H1 (cell line): ENCODE measurements at regions not wholly inside any gene's neighbourhood (a gene's known extent, or its start where the extent isn't known, plus 50 kb on each side); places are given as distances from the start of the nearest gene placed in this dataset.

Experiments
- CTCF ChIA-PET: fragments of 300-600 bp; sonication (Branson Sonifier 250); formaldehyde crosslinking; loops from one replicate; lab custom pipeline; 2021; ENCODE audit not compliant: partially characterized antibody; lab: Charles Lee
- POLR2A ChIA-PET: fragments of 300-600 bp; sonication (Branson Sonifier 250); formaldehyde crosslinking; loops from one replicate; lab custom pipeline; 2021; ENCODE audit warnings: inconsistent platforms; ENCODE audit not compliant: partially characterized antibody; lab: Charles Lee
- DNase-seq, 2 experiments: peaks; one replicate each; pipeline versions ENCODE4 v3.0.0 to v3.0.0-alpha.2; 2010 to 2022; ENCODE audit warnings: low spot score in 2 of 2, low read depth in 1 of 2, mixed read lengths in 1 of 2
- FAIRE-seq: peaks from 2 replicates; lab custom pipeline; 2011; peaks lifted over from hg19 to GRCh38; lab: Jason Lieb, UNC
- H2AFZ ChIP-seq: 2 replicates; pipeline ENCODE4 v1.8.1; 2012; ENCODE audit warnings: low read length, inconsistent platforms
- H2AK5ac ChIP-seq: 2 replicates; pipeline ENCODE4 v1.6.1; 2013; ENCODE audit warnings: low read depth, low read length
- H2BK120ac ChIP-seq: replicated peaks from 2 replicates; pipeline ENCODE3; 2013; ENCODE audit warnings: low read depth, low read length, inconsistent platforms
- H2BK12ac ChIP-seq: 2 replicates; pipeline ENCODE4 v1.6.1; 2013; ENCODE audit warnings: low read depth, low read length
- H2BK15ac ChIP-seq: 2 replicates; pipeline ENCODE4 v1.6.1; 2013; ENCODE audit warnings: low read length
- H2BK20ac ChIP-seq: 2 replicates; pipeline ENCODE4 v1.6.1; 2013; ENCODE audit warnings: low read length
- H2BK5ac ChIP-seq: 2 replicates; pipeline ENCODE4 v1.6.1; 2013; ENCODE audit warnings: low read depth, low read length
- H3K14ac ChIP-seq: 2 replicates; pipeline ENCODE4 v1.6.1; 2013; ENCODE audit warnings: inconsistent platforms; ENCODE audit not compliant: insufficient read length
- H3K18ac ChIP-seq: 2 replicates; pipeline ENCODE4 v1.6.1; 2013; ENCODE audit warnings: low read length; ENCODE audit errors: extremely low read depth
- H3K23ac ChIP-seq: 2 replicates; pipeline ENCODE4 v1.6.1; 2013; ENCODE audit warnings: inconsistent platforms; ENCODE audit not compliant: insufficient read length
- H3K23me2 ChIP-seq: 2 replicates; pipeline ENCODE4 v1.6.1; 2013; ENCODE audit warnings: low read depth, low read length
- H3K27ac ChIP-seq: 2 replicates; pipeline ENCODE4 v1.6.1; 2011; ENCODE audit warnings: low read depth, low read length, inconsistent platforms
- H3K27me3 ChIP-seq, 4 experiments: replicated peaks in 1 of 4; 1 replicate in 1 of 4; 2 replicates in 3 of 4; pipeline versions ENCODE4 v1.6.1 to v1.8.1; 2011 to 2013; ENCODE audit warnings: low read length in 3 of 4, mild to moderate bottlenecking in 3 of 4, inconsistent platforms in 2 of 4, mixed read lengths in 2 of 4, moderate library complexity in 1 of 4; ENCODE audit not compliant: control insufficient read depth in 3 of 4, insufficient read depth in 3 of 4; ENCODE audit errors: extremely low read depth in 1 of 4
- H3K36me3 ChIP-seq, 4 experiments: 2 replicates each; pipeline versions ENCODE4 v1.6.1 to v1.8.1; 2011 to 2013; ENCODE audit warnings: mild to moderate bottlenecking in 4 of 4, low read length in 3 of 4, moderate library complexity in 2 of 4, control low read depth in 1 of 4, inconsistent platforms in 1 of 4; ENCODE audit not compliant: insufficient read depth in 4 of 4, control insufficient read depth in 2 of 4
- H3K4ac ChIP-seq: replicated peaks from 2 replicates; pipeline ENCODE3; 2013; ENCODE audit warnings: low read length, low read depth, mixed read lengths, inconsistent platforms; ENCODE audit not compliant: insufficient read length
- H3K4me1 ChIP-seq, 4 experiments: replicated peaks in 1 of 4; 1 replicate in 1 of 4; 2 replicates in 3 of 4; pipeline versions ENCODE4 v1.6.1 to v1.8.1; 2011 to 2013; ENCODE audit warnings: low read length in 3 of 4, inconsistent platforms in 2 of 4, mixed read lengths in 1 of 4; ENCODE audit not compliant: insufficient read depth in 4 of 4, control insufficient read depth in 3 of 4
- H3K4me2 ChIP-seq, 2 experiments: 2 replicates each; pipeline versions ENCODE4 v1.6.1 to v1.8.1; 2011 to 2013; ENCODE audit warnings: low read depth in 2 of 2, low read length in 2 of 2, control low read depth in 1 of 2, inconsistent platforms in 1 of 2, mild to moderate bottlenecking in 1 of 2; ENCODE audit not compliant: insufficient read depth in 1 of 2
- H3K4me3 ChIP-seq, 4 experiments: fragments of 200-600, 300-600 bp in 1 of 4; sonication (generic), shearing (Covaris generic), sonication (Bioruptor Twin) in 1 of 4; 2 replicates each; pipeline versions ENCODE4 v1.5.1 to v1.8.1; 2011 to 2016; ENCODE audit warnings: low read length in 4 of 4, low read depth in 3 of 4, control low read depth in 2 of 4, inconsistent platforms in 2 of 4, mild to moderate bottlenecking in 2 of 4, mixed read lengths in 1 of 4, moderate library complexity in 1 of 4; ENCODE audit not compliant: insufficient read depth in 2 of 4; ENCODE audit errors: extremely low read depth in 1 of 4
- H3K56ac ChIP-seq: replicated peaks from 2 replicates; pipeline ENCODE3; 2013; ENCODE audit warnings: low read depth, mild to moderate bottlenecking, mixed read lengths, low read length, inconsistent platforms; ENCODE audit not compliant: insufficient read length
- H3K79me1 ChIP-seq: 2 replicates; pipeline ENCODE4 v1.6.1; 2013; ENCODE audit warnings: low read depth, low read length, control low read depth
- H3K79me2 ChIP-seq, 2 experiments: 2 replicates each; pipeline versions ENCODE4 v1.6.1 to v1.8.1; 2012 to 2013; ENCODE audit warnings: low read length in 2 of 2, mild to moderate bottlenecking in 2 of 2, inconsistent platforms in 1 of 2; ENCODE audit not compliant: insufficient read depth in 2 of 2, control insufficient read depth in 1 of 2
- H3K9ac ChIP-seq, 4 experiments: replicated peaks in 1 of 4; 1 replicate in 1 of 4; 2 replicates in 3 of 4; pipeline versions ENCODE4 v1.6.1 to v1.8.1; 2011 to 2013; ENCODE audit warnings: low read depth in 3 of 4, low read length in 3 of 4, control low read depth in 2 of 4, mild to moderate bottlenecking in 2 of 4, moderate library complexity in 2 of 4, inconsistent platforms in 1 of 4; ENCODE audit errors: extremely low read depth in 1 of 4
- H3K9me3 ChIP-seq, 2 experiments: 2 replicates each; pipeline versions ENCODE4 v1.6.1 to v1.8.1; 2012 to 2013; ENCODE audit warnings: mild to moderate bottlenecking in 2 of 2, moderate library complexity in 2 of 2, control low read depth in 1 of 2, inconsistent platforms in 1 of 2, low read depth in 1 of 2, low read length in 1 of 2, mixed read lengths in 1 of 2; ENCODE audit not compliant: insufficient read depth in 2 of 2
- H4K20me1 ChIP-seq, 2 experiments: replicated peaks in 1 of 2; 2 replicates each; pipeline versions ENCODE3 to v1.8.1; 2011 to 2013; ENCODE audit warnings: inconsistent platforms in 2 of 2, low read length in 2 of 2, mild to moderate bottlenecking in 1 of 2; ENCODE audit not compliant: insufficient read depth in 2 of 2, control insufficient read depth in 1 of 2
- H4K5ac ChIP-seq: 2 replicates; pipeline ENCODE4 v1.6.1; 2013; ENCODE audit warnings: low read length, low read depth, mixed read lengths, inconsistent platforms; ENCODE audit not compliant: insufficient read length
- H4K8ac ChIP-seq: 2 replicates; pipeline ENCODE4 v1.8.0; 2013; ENCODE audit warnings: mild to moderate bottlenecking, moderate library complexity, low read length, inconsistent platforms; ENCODE audit not compliant: insufficient read depth; ENCODE audit errors: extremely low read depth
- H4K91ac ChIP-seq: replicated peaks from 2 replicates; pipeline ENCODE3; 2013; ENCODE audit warnings: low read length, mixed read lengths, inconsistent platforms; ENCODE audit not compliant: insufficient read length
- CBX5 ChIP-seq: fragments of 300-800, 300-1000 bp; sonication (generic); IDR thresholded peaks from 2 replicates; pipeline ENCODE4 v1.7.1; 2016; ENCODE audit warnings: antibody characterized with exemption, low read length, low read depth
- CEBPB ChIP-seq: IDR thresholded peaks from 2 replicates; pipeline ENCODE4 v1.6.1; 2012; ENCODE audit warnings: low read depth, low read length
- FOSL1 ChIP-seq: IDR thresholded peaks from 2 replicates; pipeline ENCODE4 v1.6.1; 2011; ENCODE audit warnings: mild to moderate bottlenecking, low read depth, low read length, moderate library complexity; ENCODE audit not compliant: insufficient read depth
- GABPA ChIP-seq: IDR thresholded peaks from 2 replicates; pipeline ENCODE4 v1.6.1; 2011; ENCODE audit warnings: mild to moderate bottlenecking, low read length, moderate library complexity, borderline replicate concordance; ENCODE audit not compliant: insufficient read depth
- KDM5A ChIP-seq: fragments of 200-600 bp; IDR thresholded peaks from 2 replicates; pipeline ENCODE4 v1.7.1; 2012; ENCODE audit warnings: mild to moderate bottlenecking, low read length, inconsistent platforms, mixed read lengths
- MAX ChIP-seq: IDR thresholded peaks from 2 replicates; pipeline ENCODE4 v1.6.1; 2012; ENCODE audit warnings: inconsistent platforms
- NRF1 ChIP-seq: IDR thresholded peaks from 2 replicates; pipeline ENCODE4 v1.6.1; 2011; ENCODE audit warnings: mild to moderate bottlenecking, low read depth, low read length, improper control_type of control experiment
- RAD21 ChIP-seq, 2 experiments: IDR thresholded peaks in 1 of 2; conservative IDR thresholded peaks in 1 of 2; 2 replicates each; pipeline ENCODE4 v1.6.1; 2011; ENCODE audit warnings: low read depth in 2 of 2, low read length in 2 of 2, improper control_type of control experiment in 1 of 2, inconsistent platforms in 1 of 2, mild to moderate bottlenecking in 1 of 2, moderate library complexity in 1 of 2
- SAP30 ChIP-seq: fragments of 300-600 bp; sonication (generic); IDR thresholded peaks from 2 replicates; pipeline ENCODE4 v1.7.1; 2012; ENCODE audit warnings: low read length, moderate library complexity, mild to moderate bottlenecking, inconsistent platforms; ENCODE audit not compliant: insufficient read depth, insufficient replicate concordance
- SIN3A ChIP-seq, 2 experiments: IDR thresholded peaks in 1 of 2; conservative IDR thresholded peaks in 1 of 2; 2 replicates each; pipeline ENCODE4 v1.6.1; 2011 to 2012; ENCODE audit warnings: low read length in 2 of 2, improper control_type of control experiment in 1 of 2, low read depth in 1 of 2, mild to moderate bottlenecking in 1 of 2
- SIRT6 ChIP-seq: IDR thresholded peaks from one replicate; pipeline ENCODE4 v1.7.1; 2012; ENCODE audit warnings: low read length, inconsistent platforms
- TAF7 ChIP-seq: optimal IDR thresholded peaks from 2 replicates; pipeline ENCODE3; 2011; ENCODE audit warnings: low read depth, mild to moderate bottlenecking, inconsistent platforms, low read length, moderate library complexity, borderline replicate concordance
- WGBS, 2 experiments: shearing (Covaris generic) in 1 of 2; methylation state at CpG; one replicate each; pipeline versions ENCODE4 v1.1.6 to v1.1.7; 2013 to 2015; ENCODE audit warnings: low lambda C conversion rate in 2 of 2, mixed read lengths in 2 of 2, inconsistent platforms in 1 of 2, low coverage in 1 of 2, missing lambda C conversion rate in 1 of 2; ENCODE audit not compliant: insufficient replicate concordance in 2 of 2, insufficient coverage in 1 of 2, insufficient read length in 1 of 2; ENCODE audit errors: extremely low coverage in 1 of 2, missing lambda C conversion rate in 1 of 2; 5-methylcytosine and 5-hydroxymethylcytosine counted together

- no peaks in the 10 kb centered on the region for H3K23me2 ChIP-seq
- H2AFZ ChIP-seq: no peak overlapping the region
- TF ChIP-seq FOSL1: no peak
- TF ChIP-seq SAP30: no peak
- no peak for TF ChIP-seq TAF7
- TF ChIP-seq SIRT6: no peak
- TF ChIP-seq GABPA: no peak
- no peak for TF ChIP-seq SIN3A (conservative IDR thresholded peaks at IDR 0.05 in 1 of 2, IDR thresholded peaks at IDR 0.05 in 1 of 2; ENCODE audit: low read depth in 1 of 2, low read length in 2 of 2)
- TF ChIP-seq CEBPB: no peak
- TF ChIP-seq MAX: no peak
- no peak for TF ChIP-seq NRF1
- TF ChIP-seq CBX5: no peak
- no peak for TF ChIP-seq KDM5A
- no peak for TF ChIP-seq RAD21 (IDR thresholded peaks at IDR 0.05 in 1 of 2, conservative IDR thresholded peaks at IDR 0.05 in 1 of 2; ENCODE audit: low read depth in 2 of 2, low read length in 2 of 2)
- no peak overlapping the region for H2BK5ac ChIP-seq
- no peak overlapping the region for H2BK120ac ChIP-seq
- H3K4me3 ChIP-seq: no peak overlapping the region
- no peaks in the 10 kb centered on the region for H3K79me1 ChIP-seq
- no peaks in the 10 kb centered on the region for H3K79me2 ChIP-seq
- ChIA-PET CTCF (interaction anchor here (1.4 kb wide), 1 partner anchor 20 kb away, joined by 4 read pairs; no protein-coding TSS in a partner anchor), POLR2A (no interaction called here)
- 82% methylated on average over 1 of the region's 1 CpG; no CpG with 5 or more reads in 1 of the 2 experiments for WGBS, 2 experiments
- no peak overlapping the region for H4K8ac ChIP-seq
- DNase-seq (no peak), FAIRE-seq (no peak)
- H2AK5ac ChIP-seq: no peak overlapping the region
- H3K56ac ChIP-seq: no peak overlapping the region
- H4K5ac ChIP-seq: no peak overlapping the region
- H3K27me3 ChIP-seq: no peaks in the 10 kb centered on the region
- no peak overlapping the region for H3K4me2 ChIP-seq
- H3K9me3 ChIP-seq: peaks cover 11 to 13% of the 10 kb centered on the region in 2 experiments; a peak in 2 of 4 replicates
- no peak overlapping the region for H4K91ac ChIP-seq
- H3K14ac ChIP-seq: no peak overlapping the region
- no peak overlapping the region for H3K27ac ChIP-seq
- no peak overlapping the region for H2BK15ac ChIP-seq
- no peak overlapping the region for H2BK20ac ChIP-seq
- no peak overlapping the region for H3K9ac ChIP-seq
- H4K20me1 ChIP-seq: no peaks in the 10 kb centered on the region
- H3K18ac ChIP-seq: no peak overlapping the region
- H2BK12ac ChIP-seq: no peak overlapping the region
- H3K4me1 ChIP-seq: no peaks in the 10 kb centered on the region
- no peak overlapping the region for H3K23ac ChIP-seq
- no peaks in the 10 kb centered on the region for H3K36me3 ChIP-seq
- no peak overlapping the region for H3K4ac ChIP-seq
These were observed 589.0 kb upstream of the ACVR2A start for GRCh38 chr2:147255812-147256211.
